ENCODE measurements at regions not wholly inside any gene's neighbourhood (a gene's known extent, or its start where the extent isn't known, plus 50 kb on each side); places are given as distances from the start of the nearest gene placed in this dataset.

GRCh38 chr2:182592691-182593393 is 123.2 kb upstream of the DNAJC10 start:
- no peak for ATAC-seq (ENCODE audit: insufficient read depth, low read depth)
- no peaks in the 10 kb centered on the region for H3K36me3 ChIP-seq (ENCODE audit: insufficient read depth, low read length)
- no peak overlapping the region for H3K27ac ChIP-seq (ENCODE audit: low read length)
- no peak for TF ChIP-seq CTCF (IDR thresholded peaks at IDR 0.05; ENCODE audit: borderline replicate concordance, extremely low read depth, low read length, poor library complexity, severe bottlenecking)
- no peak for TF ChIP-seq EZH2 (IDR thresholded peaks at IDR 0.05; ENCODE audit: borderline replicate concordance, low read depth, low read length, severe bottlenecking)
- no peak overlapping the region for H2AFZ ChIP-seq (ENCODE audit: low read depth, low read length)
- no peaks in the 10 kb centered on the region for H3K9me3 ChIP-seq (ENCODE audit: insufficient read depth, low read length, severe bottlenecking)
- no peak overlapping the region for H3K4me2 ChIP-seq (ENCODE audit: insufficient read depth, low read length)
- no peaks in the 10 kb centered on the region for H3K79me2 ChIP-seq (ENCODE audit: insufficient read depth, low read length)
- peaks cover 7% of the 10 kb centered on the region for H3K27me3 ChIP-seq (ENCODE audit: insufficient read depth, low read length, poor library complexity)
- no peaks in the 10 kb centered on the region for H3K4me1 ChIP-seq (ENCODE audit: insufficient read depth, low read length)
- H3K4me3 ChIP-seq (ENCODE audit: low read depth in 1 of 2, low read length in 2 of 2), result no peak overlapping the region
- H4K20me1 ChIP-seq (ENCODE audit: insufficient read depth, low read length), result no peaks in the 10 kb centered on the region; the same call in 1 of the 2 replicates
- no peak overlapping the region for H3K9ac ChIP-seq (ENCODE audit: low read depth, low read length)
- no peak for DNase-seq

- H3K4me1 ChIP-seq (ENCODE audit: insufficient read depth, low read length), result no peaks in the 10 kb centered on the region
- TF ChIP-seq CTCF (IDR thresholded peaks at IDR 0.05; ENCODE audit: borderline replicate concordance, extremely low read depth, low read length, poor library complexity, severe bottlenecking), result no peak
- H3K27me3 ChIP-seq (ENCODE audit: insufficient read depth, low read length, poor library complexity), result peaks cover 7% of the 10 kb centered on the region
- no peak overlapping the region for H3K4me2 ChIP-seq (ENCODE audit: insufficient read depth, low read length)
- H3K36me3 ChIP-seq (ENCODE audit: insufficient read depth, low read length), result no peaks in the 10 kb centered on the region
- no peak for DNase-seq
- no peak overlapping the region for H2AFZ ChIP-seq (ENCODE audit: low read depth, low read length)
- H3K27ac ChIP-seq (ENCODE audit: low read length), result no peak overlapping the region
- no peak overlapping the region for H3K4me3 ChIP-seq (ENCODE audit: low read depth in 1 of 2, low read length in 2 of 2)
- H3K9me3 ChIP-seq (ENCODE audit: insufficient read depth, low read length, severe bottlenecking), result no peaks in the 10 kb centered on the region
- H3K79me2 ChIP-seq (ENCODE audit: insufficient read depth, low read length), result no peaks in the 10 kb centered on the region
- no peak for ATAC-seq (ENCODE audit: insufficient read depth, low read depth)
- no peak overlapping the region for H3K9ac ChIP-seq (ENCODE audit: low read depth, low read length)
- H4K20me1 ChIP-seq (ENCODE audit: insufficient read depth, low read length), result no peaks in the 10 kb centered on the region; the same call in 1 of the 2 replicates
Measured at GRCh38 chr2:182593394-182593975, 122.6 kb upstream of the DNAJC10 start.

- TF ChIP-seq EZH2 (IDR thresholded peaks at IDR 0.05; ENCODE audit: borderline replicate concordance, low read depth, low read length, severe bottlenecking) (no peak), CTCF (IDR thresholded peaks at IDR 0.05; ENCODE audit: borderline replicate concordance, extremely low read depth, low read length, poor library complexity, severe bottlenecking) (no peak)
- Histone ChIP-seq H3K27me3 (ENCODE audit: insufficient read depth, low read length, poor library complexity) (peaks cover 7% of the 10 kb centered on the region), H3K9me3 (ENCODE audit: insufficient read depth, low read length, severe bottlenecking) (no peaks in the 10 kb centered on the region), H4K20me1 (ENCODE audit: insufficient read depth, low read length) (no peaks in the 10 kb centered on the region; the same call in 1 of the 2 replicates), H3K9ac (ENCODE audit: low read depth, low read length) (no peak overlapping the region), H3K79me2 (ENCODE audit: insufficient read depth, low read length) (no peaks in the 10 kb centered on the region), H3K4me3 (ENCODE audit: low read depth in 1 of 2, low read length in 2 of 2) (no peak overlapping the region), H3K36me3 (ENCODE audit: insufficient read depth, low read length) (no peaks in the 10 kb centered on the region), H2AFZ (ENCODE audit: low read depth, low read length) (no peak overlapping the region), H3K4me1 (ENCODE audit: insufficient read depth, low read length) (no peaks in the 10 kb centered on the region), H3K27ac (ENCODE audit: low read length) (no peak overlapping the region), H3K4me2 (ENCODE audit: insufficient read depth, low read length) (no peak overlapping the region)
- no peak for DNase-seq
- no peak for ATAC-seq (ENCODE audit: insufficient read depth, low read depth)
Measured at GRCh38 chr2:182594286-182594685, 121.8 kb upstream of the DNAJC10 start.

Measured in DND-41 (cell line).